Endothelial cell of umbilical vein (primary cell): ENCODE measurements at regions not wholly inside any gene's neighbourhood (a gene's known extent, or its start where the extent isn't known, plus 50 kb on each side); places are given as distances from the start of the nearest gene placed in this dataset.

Experiments used
- BruUV-seq: library from RNA; stranded (reverse); fragments of 400-500 nt; replicated peaks from 2 replicates; lab custom pipeline; 2021; lab: Mats Ljungman, UMichigan
- CTCF ChIA-PET: fragments of 300-600, 350-600 bp; sonication (Branson Sonifier 250); formaldehyde crosslinking; loops from one replicate; lab custom pipeline; 2021; ENCODE audit warnings: antibody characterized with exemption, inconsistent platforms; lab: Charles Lee
- POLR2A ChIA-PET: fragments of 300-600, 350-600 bp; sonication (Branson Sonifier 250); formaldehyde crosslinking; loops from one replicate; lab custom pipeline; 2021; ENCODE audit warnings: antibody characterized with exemption, inconsistent platforms; lab: Charles Lee
- DNase-seq: peaks from one replicate; pipeline ENCODE4 v3.0.0-alpha.2; 2011; ENCODE audit warnings: low read depth, low spot score
- FAIRE-seq: peaks from 2 replicates; lab custom pipeline; 2011; peaks lifted over from hg19 to GRCh38; lab: Jason Lieb, UNC
- H2AFZ ChIP-seq: 2 replicates; pipeline ENCODE4 v1.6.0; 2012; ENCODE audit warnings: low read depth, low read length, control low read depth, inconsistent platforms
- H3K27ac ChIP-seq: 2 replicates; pipeline ENCODE4 v1.5.1; 2011; ENCODE audit warnings: low read depth, mild to moderate bottlenecking, control low read depth, low read length, moderate library complexity; ENCODE audit not compliant: insufficient read depth
- H3K27me3 ChIP-seq, 2 experiments: 2 replicates each; pipeline versions ENCODE4 v1.6.0 to v1.6.1; 2011; ENCODE audit warnings: low read length in 2 of 2, mixed read lengths in 1 of 2; ENCODE audit not compliant: control insufficient read depth in 2 of 2, insufficient read depth in 2 of 2
- H3K36me3 ChIP-seq, 2 experiments: 2 replicates in 1 of 2; 3 replicates in 1 of 2; pipeline ENCODE4 v1.5.1; 2011; ENCODE audit warnings: low read length in 2 of 2, mild to moderate bottlenecking in 1 of 2, moderate library complexity in 1 of 2; ENCODE audit not compliant: control insufficient read depth in 2 of 2, insufficient read depth in 2 of 2; ENCODE audit errors: extremely low read depth in 1 of 2
- H3K4me1 ChIP-seq: 3 replicates; pipeline ENCODE4 v1.5.1; 2011; ENCODE audit warnings: mild to moderate bottlenecking, low read length; ENCODE audit not compliant: control insufficient read depth, insufficient read depth; ENCODE audit errors: extremely low read depth
- H3K4me2 ChIP-seq: 2 replicates; pipeline ENCODE4 v1.6.1; 2011; ENCODE audit warnings: low read length, control low read depth, mixed read lengths; ENCODE audit not compliant: insufficient read depth
- H3K4me3 ChIP-seq, 3 experiments: fragments of 200-600 bp in 1 of 3; sonication (generic), shearing (Covaris generic) in 1 of 3; replicated peaks in 1 of 3; 2 replicates each; pipeline ENCODE4 v1.5.1; 2011 to 2016; ENCODE audit warnings: control low read depth in 3 of 3, low read length in 3 of 3, mild to moderate bottlenecking in 2 of 3, inconsistent platforms in 1 of 3, low read depth in 1 of 3, moderate library complexity in 1 of 3; ENCODE audit not compliant: insufficient read depth in 1 of 3
- H3K79me2 ChIP-seq: 2 replicates; pipeline ENCODE4 v1.6.0; 2012; ENCODE audit warnings: low read length, inconsistent platforms; ENCODE audit not compliant: control insufficient read depth, insufficient read depth
- H3K9ac ChIP-seq: replicated peaks from 2 replicates; pipeline ENCODE3; 2011; ENCODE audit warnings: low read length, control low read depth; ENCODE audit not compliant: insufficient read depth; ENCODE audit errors: extremely low read depth
- H3K9me1 ChIP-seq: replicated peaks from 3 replicates; pipeline ENCODE4 v1.6.0; 2011; ENCODE audit warnings: mild to moderate bottlenecking, low read length; ENCODE audit not compliant: control insufficient read depth, insufficient read depth; ENCODE audit errors: extremely low read depth
- H3K9me3 ChIP-seq: replicated peaks from 2 replicates; pipeline ENCODE4 v1.5.1; 2012; ENCODE audit warnings: low read length, inconsistent platforms; ENCODE audit not compliant: control insufficient read depth, insufficient read depth
- H4K20me1 ChIP-seq: replicated peaks from 2 replicates; pipeline ENCODE3; 2011; ENCODE audit warnings: mild to moderate bottlenecking, low read length; ENCODE audit not compliant: control insufficient read depth, insufficient read depth; ENCODE audit errors: extremely low read depth
- EZH2 ChIP-seq: IDR thresholded peaks from 2 replicates; pipeline ENCODE4 v1.6.1; 2012; ENCODE audit warnings: borderline replicate concordance, low read depth, mild to moderate bottlenecking, moderate library complexity, low read length, inconsistent platforms; ENCODE audit not compliant: severe bottlenecking
- FOS ChIP-seq: IDR thresholded peaks from 2 replicates; pipeline ENCODE4 v1.6.1; 2011; ENCODE audit warnings: mild to moderate bottlenecking, low read length, moderate library complexity, borderline replicate concordance; ENCODE audit not compliant: insufficient read depth
- GATA2 ChIP-seq: IDR thresholded peaks from 2 replicates; pipeline ENCODE4 v1.7.0; 2011; ENCODE audit warnings: low read depth, mild to moderate bottlenecking, moderate library complexity, mixed read lengths, low read length; ENCODE audit not compliant: insufficient read length, insufficient read depth
- JUN ChIP-seq: IDR thresholded peaks from 2 replicates; pipeline ENCODE4 v1.6.1; 2011; ENCODE audit warnings: borderline replicate concordance, low read depth; ENCODE audit not compliant: insufficient read length, insufficient read depth
- MYC ChIP-seq: IDR thresholded peaks from one replicate; pipeline ENCODE4 v1.6.1; 2011; ENCODE audit warnings: mild to moderate bottlenecking, low read depth, low read length
- POLR2A ChIP-seq: IDR thresholded peaks from 2 replicates; pipeline ENCODE4 v1.6.1; 2012; ENCODE audit warnings: low read depth, mild to moderate bottlenecking, control low read depth, low read length
- POLR2AphosphoS5 ChIP-seq: IDR thresholded peaks from 2 replicates; pipeline ENCODE4 v1.6.1; 2012; ENCODE audit warnings: low read depth, mild to moderate bottlenecking, control low read depth, low read length, moderate library complexity; ENCODE audit not compliant: insufficient read depth
- dilution Hi-C: fragments of 300-500 bp; cut with MboI; formaldehyde crosslinking; loops from one replicate; pipeline ENCODE4 v1.15.0; 2019; ENCODE audit warnings: low sequenced_read_pairs; ENCODE audit not compliant: extremely low pct_ligation_motif_present
- intact Hi-C: fragments of 100-400 bp; cut with micrococcal nuclease; formaldehyde crosslinking; loops from one replicate; pipeline ENCODE4 v1.10.0; 2022
- TF ChIP-seq, protein P1 (sequence below): IDR thresholded peaks from 2 replicates; pipeline ENCODE4 v1.6.1; 2011; ENCODE audit not compliant: insufficient read depth, insufficient read length
- TF ChIP-seq, protein P2 (sequence below), 2 donors: IDR thresholded peaks; 1 replicate in 1 of 2; 2 replicates in 1 of 2; pipeline ENCODE4 v1.5.1; 2011; ENCODE audit warnings: low read length in 2 of 2, mild to moderate bottlenecking in 2 of 2, moderate library complexity in 2 of 2, control low read depth in 1 of 2, inconsistent platforms in 1 of 2, low read depth in 1 of 2; ENCODE audit not compliant: insufficient read depth in 1 of 2; ENCODE audit errors: extremely low read depth in 1 of 2

GRCh38 chr6:120996340-120996739 is 337.9 kb downstream of the TBC1D32 start:
- CTCF ChIA-PET, result no interaction called here
- no peak overlapping the region for H3K9ac ChIP-seq
- POLR2A ChIA-PET, result no interaction called here
- FAIRE-seq (no peak), DNase-seq (no peak)
- H3K4me2 ChIP-seq, result no peak overlapping the region
- no TSS peak for BruUV-seq
- no peaks in the 10 kb centered on the region for H3K4me1 ChIP-seq
- no peaks in the 10 kb centered on the region for H4K20me1 ChIP-seq
- H2AFZ ChIP-seq, result no peak overlapping the region
- no peaks in the 10 kb centered on the region for H3K36me3 ChIP-seq
- no peaks in the 10 kb centered on the region for H3K79me2 ChIP-seq
- intact Hi-C loops (no loop called here), dilution Hi-C loops (no loop called here)
- no peak overlapping the region for H3K4me3 ChIP-seq
- H3K9me3 ChIP-seq, result no peaks in the 10 kb centered on the region
- no peaks in the 10 kb centered on the region for H3K27me3 ChIP-seq
- TF ChIP-seq POLR2AphosphoS5 (no peak), JUN (no peak), FOS (no peak), EZH2 (no peak), GATA2 (no peak), MYC (no peak), POLR2A (no peak)
- TF ChIP-seq, protein P1, sequence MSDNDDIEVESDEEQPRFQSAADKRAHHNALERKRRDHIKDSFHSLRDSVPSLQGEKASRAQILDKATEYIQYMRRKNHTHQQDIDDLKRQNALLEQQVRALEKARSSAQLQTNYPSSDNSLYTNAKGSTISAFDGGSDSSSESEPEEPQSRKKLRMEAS, result no peak
- TF ChIP-seq, protein P2, sequence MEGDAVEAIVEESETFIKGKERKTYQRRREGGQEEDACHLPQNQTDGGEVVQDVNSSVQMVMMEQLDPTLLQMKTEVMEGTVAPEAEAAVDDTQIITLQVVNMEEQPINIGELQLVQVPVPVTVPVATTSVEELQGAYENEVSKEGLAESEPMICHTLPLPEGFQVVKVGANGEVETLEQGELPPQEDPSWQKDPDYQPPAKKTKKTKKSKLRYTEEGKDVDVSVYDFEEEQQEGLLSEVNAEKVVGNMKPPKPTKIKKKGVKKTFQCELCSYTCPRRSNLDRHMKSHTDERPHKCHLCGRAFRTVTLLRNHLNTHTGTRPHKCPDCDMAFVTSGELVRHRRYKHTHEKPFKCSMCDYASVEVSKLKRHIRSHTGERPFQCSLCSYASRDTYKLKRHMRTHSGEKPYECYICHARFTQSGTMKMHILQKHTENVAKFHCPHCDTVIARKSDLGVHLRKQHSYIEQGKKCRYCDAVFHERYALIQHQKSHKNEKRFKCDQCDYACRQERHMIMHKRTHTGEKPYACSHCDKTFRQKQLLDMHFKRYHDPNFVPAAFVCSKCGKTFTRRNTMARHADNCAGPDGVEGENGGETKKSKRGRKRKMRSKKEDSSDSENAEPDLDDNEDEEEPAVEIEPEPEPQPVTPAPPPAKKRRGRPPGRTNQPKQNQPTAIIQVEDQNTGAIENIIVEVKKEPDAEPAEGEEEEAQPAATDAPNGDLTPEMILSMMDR (IDR thresholded peaks at IDR 0.05; ENCODE audit: extremely low read depth in 1 of 2, insufficient read depth in 1 of 2, low read depth in 1 of 2, low read length in 2 of 2), result no peak
- no peak overlapping the region for H3K27ac ChIP-seq
- no peaks in the 10 kb centered on the region for H3K9me1 ChIP-seq
